Body of pancreas (tissue), 4 donors: ENCODE measurements at regions not wholly inside any gene's neighbourhood (a gene's known extent, or its start where the extent isn't known, plus 50 kb on each side); places are given as distances from the start of the nearest gene placed in this dataset.
A peak's percentile ranks its signal among the peaks of the same experiment; 100 is the strongest.
"Not testable (repeated sequence)": the region's sequence is repeated elsewhere in the genome, so short reads cannot be mapped to it uniquely, and the experiment has no call there.

ENCODE experiments used
- ATAC-seq: fragments of 150-250 bp; one replicate; pipeline ENCODE4 v1.9.1; 2016
- DNase-seq, 4 donors: peaks; one replicate each; pipeline ENCODE4 v3.0.0-alpha.2; 2019
- H3K27ac ChIP-seq, 4 donors: fragments of 200-600 bp; sonication (generic); 1 replicate in 3 of 4; 2 replicates in 1 of 4; pipeline versions ENCODE4 v1.5.1 to v1.6.1; 2016 to 2019; ENCODE audit warnings: mild to moderate bottlenecking in 1 of 4, mixed read lengths in 1 of 4, moderate library complexity in 1 of 4
- H3K27me3 ChIP-seq, 2 donors: fragments of 200-600 bp; sonication (generic); one replicate each; pipeline ENCODE4 v1.6.0; 2016; ENCODE audit warnings: mild to moderate bottlenecking in 1 of 2
- H3K36me3 ChIP-seq, 2 donors: fragments of 200-600 bp; sonication (generic); replicated peaks in 1 of 2; 2 replicates each; pipeline ENCODE4 v1.5.1; 2016; ENCODE audit warnings: low read depth in 2 of 2; ENCODE audit not compliant: insufficient read depth in 1 of 2
- H3K4me1 ChIP-seq: fragments of 200-600 bp; sonication (generic); one replicate; pipeline ENCODE4 v1.6.0; 2016
- H3K4me3 ChIP-seq, 2 donors: fragments of 200-600 bp; sonication (generic); 1 replicate in 1 of 2; 2 replicates in 1 of 2; pipeline ENCODE4 v1.5.1; 2016 to 2019
- H3K9me3 ChIP-seq, 3 donors: fragments of 200-600 bp; sonication (generic); 1 replicate in 2 of 3; 2 replicates in 1 of 3; pipeline ENCODE4 v1.5.1; 2016
- CTCF ChIP-seq, 7 experiments: fragments of 450-650 bp in 4 of 7; fragments of 200-600 bp in 3 of 7; sonication (generic) in 3 of 7; IDR thresholded peaks; one replicate each; pipeline ENCODE4 v1.5.1; 2016 to 2019; ENCODE audit warnings: antibody characterized with exemption in 7 of 7
- POLR2A ChIP-seq, 3 donors: fragments of 450-650 bp; IDR thresholded peaks; one replicate each; pipeline ENCODE4 v1.6.1; 2016; ENCODE audit warnings: antibody characterized with exemption in 3 of 3, mild to moderate bottlenecking in 2 of 3
- WGBS, 2 donors: methylation state at CpG; one replicate each; pipeline ENCODE4 v1.1.5; 2017; 5-methylcytosine and 5-hydroxymethylcytosine counted together
- intact Hi-C: fragments of 100-400 bp; cut with DNase I; formaldehyde crosslinking; loops from one replicate; pipeline ENCODE4 v1.15.1; 2023

- Histone ChIP-seq H3K36me3 (no peaks in the 10 kb centered on the region), H3K9me3 (no peaks in the 10 kb centered on the region), H3K4me1 (no peaks in the 10 kb centered on the region), H3K27me3 (no peaks in the 10 kb centered on the region), H3K4me3 (no peak overlapping the region), H3K27ac (no peak overlapping the region)
- TF ChIP-seq CTCF (IDR thresholded peaks at IDR 0.05) (no peak), POLR2A (IDR thresholded peaks at IDR 0.05) (no peak)
- WGBS, 2 donors = 66% methylated on average over 2 of the region's 2 CpGs
- DNase-seq (no peak), ATAC-seq (no peak)
- intact Hi-C loops = no loop called here
These were observed 667.8 kb upstream of the GJE1 start for GRCh38 chr6:141464896-141465295.

GRCh38 chr6:141464490-141464889 is 668.2 kb upstream of the GJE1 start:
- intact Hi-C loops = no loop called here
- Histone ChIP-seq H3K27me3 (no peaks in the 10 kb centered on the region), H3K27ac (no peak overlapping the region), H3K36me3 (no peaks in the 10 kb centered on the region), H3K9me3 (no peaks in the 10 kb centered on the region), H3K4me1 (no peaks in the 10 kb centered on the region), H3K4me3 (no peak overlapping the region)
- TF ChIP-seq POLR2A (IDR thresholded peaks at IDR 0.05) (no peak), CTCF (IDR thresholded peaks at IDR 0.05) (no peak)
- ATAC-seq = peak; percentile 35
- 15 to 25% methylated on average over 2 of the region's 2 CpGs for WGBS, 2 donors
- peak in 1 of 4 donors; percentile 3 for DNase-seq

GRCh38 chr6:141463237-141463977 is 669.3 kb upstream of the GJE1 start:
- no peak for ATAC-seq
- no peak overlapping the region for H3K4me3 ChIP-seq
- 70 to 71% methylated on average over 8 of the region's 8 CpGs for WGBS, 2 donors
- TF ChIP-seq CTCF (IDR thresholded peaks at IDR 0.05) (no peak), POLR2A (IDR thresholded peaks at IDR 0.05) (no peak)
- no peaks in the 10 kb centered on the region for H3K4me1 ChIP-seq
- H3K27me3 ChIP-seq = no peaks in the 10 kb centered on the region
- no peak overlapping the region for H3K27ac ChIP-seq
- no peak for DNase-seq
- H3K36me3 ChIP-seq = no peaks in the 10 kb centered on the region
- intact Hi-C loops = no loop called here
- H3K9me3 ChIP-seq = no peaks in the 10 kb centered on the region

- no peak for ATAC-seq
These were observed 671.8 kb upstream of the GJE1 start for GRCh38 chr6:141460743-141461484.

GRCh38 chr6:141460245-141460644 is 672.5 kb upstream of the GJE1 start:
- 48 to 58% methylated on average over 5 of the region's 5 CpGs for WGBS, 2 donors
- intact Hi-C loops = not testable (repeated sequence)

More at GRCh38 chr6:141460743-141461484, 671.8 kb upstream of the GJE1 start:
- 57 to 66% methylated on average over 1 of the region's 1 CpG for WGBS, 2 donors
- no peaks in the 10 kb centered on the region for H3K9me3 ChIP-seq
- no peaks in the 10 kb centered on the region for H3K4me1 ChIP-seq
- no peak overlapping the region for H3K4me3 ChIP-seq
- intact Hi-C loops = no loop called here
- no peak for DNase-seq
- H3K27me3 ChIP-seq = no peaks in the 10 kb centered on the region
- H3K36me3 ChIP-seq = no peaks in the 10 kb centered on the region
- TF ChIP-seq POLR2A (IDR thresholded peaks at IDR 0.05) (no peak), CTCF (IDR thresholded peaks at IDR 0.05) (no peak)
- H3K27ac ChIP-seq = no peak overlapping the region

GRCh38 chr6:141457984-141458383 is 674.7 kb upstream of the GJE1 start:
- H3K9me3 ChIP-seq, H3K4me1 ChIP-seq, H3K27ac ChIP-seq, H3K36me3 ChIP-seq, ATAC-seq, DNase-seq, H3K27me3 ChIP-seq, H3K4me3 ChIP-seq, intact Hi-C loops: not testable (repeated sequence)
- 76 to 77% methylated on average over 5 of the region's 5 CpGs for WGBS, 2 donors

More at GRCh38 chr6:141460245-141460644, 672.5 kb upstream of the GJE1 start:
- ATAC-seq, DNase-seq, H3K27ac ChIP-seq, H3K27me3 ChIP-seq, H3K36me3 ChIP-seq, H3K4me3 ChIP-seq, H3K4me1 ChIP-seq, H3K9me3 ChIP-seq: not testable (repeated sequence)
